ENCODE measurements at regions not wholly inside any gene's neighbourhood (a gene's known extent, or its start where the extent isn't known, plus 50 kb on each side); places are given as distances from the start of the nearest gene placed in this dataset.

DNA sequence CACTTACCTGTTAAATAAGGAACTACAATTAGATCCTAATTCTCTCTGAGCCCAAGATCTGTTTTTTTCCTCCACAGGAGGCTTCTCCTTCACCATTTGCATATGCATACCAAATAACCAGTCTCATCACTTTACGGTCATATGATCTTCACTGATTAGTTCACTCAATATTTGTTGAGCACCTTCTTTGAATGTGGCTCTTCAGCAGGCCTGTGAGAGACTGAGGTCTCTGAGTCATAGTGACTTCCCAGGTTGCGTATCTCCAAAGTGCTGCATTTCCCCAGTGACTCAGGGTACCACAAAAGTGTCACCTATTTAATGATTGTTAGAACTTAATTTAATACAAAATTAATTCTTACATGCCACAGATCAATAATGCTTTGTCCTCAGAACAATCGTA, 108.8 kb upstream of the TRIB2 start:
- Histone ChIP-seq H3K27me3 (ENCODE audit: control insufficient read depth in 2 of 2, insufficient read depth in 2 of 2, low read length in 2 of 2) (no peaks in the 10 kb centered on the region), H3K4me1 (ENCODE audit: control insufficient read depth, extremely low read depth, insufficient read depth, low read length) (no peaks in the 10 kb centered on the region), H3K4me3 (replicated peaks in 1 of 3; ENCODE audit: insufficient read depth in 1 of 3, low read depth in 1 of 3, low read length in 3 of 3) (no peak overlapping the region), H3K9me1 (replicated peaks; ENCODE audit: control insufficient read depth, extremely low read depth, insufficient read depth, low read length) (no peaks in the 10 kb centered on the region), H4K20me1 (replicated peaks; ENCODE audit: control insufficient read depth, extremely low read depth, insufficient read depth, low read length) (no peaks in the 10 kb centered on the region), H3K79me2 (ENCODE audit: control insufficient read depth, insufficient read depth, low read length) (no peaks in the 10 kb centered on the region), H2AFZ (ENCODE audit: low read depth, low read length) (no peak overlapping the region), H3K9me3 (replicated peaks; ENCODE audit: control insufficient read depth, insufficient read depth, low read length) (no peaks in the 10 kb centered on the region), H3K9ac (replicated peaks; ENCODE audit: extremely low read depth, insufficient read depth, low read length) (no peak overlapping the region), H3K4me2 (ENCODE audit: insufficient read depth, low read length) (no peak overlapping the region), H3K27ac (ENCODE audit: insufficient read depth, low read depth, low read length) (no peak overlapping the region), H3K36me3 (ENCODE audit: control insufficient read depth in 2 of 2, extremely low read depth in 1 of 2, insufficient read depth in 2 of 2, low read length in 2 of 2) (no peaks in the 10 kb centered on the region)
- POLR2A ChIA-PET, result no interaction called here
- DNase-seq (ENCODE audit: low read depth, low spot score), result no peak
- intact Hi-C loops (cut with micrococcal nuclease), result loop anchor here (2.0 kb wide), 1 partner anchor 21 kb away; no protein-coding TSS in a partner anchor
- dilution Hi-C loops (cut with MboI; ENCODE audit: extremely low pct_ligation_motif_present, low sequenced_read_pairs), result no loop called here
- TF ChIP-seq FOS (IDR thresholded peaks at IDR 0.05; ENCODE audit: borderline replicate concordance, insufficient read depth, low read length), result no peak
- no peak for TF ChIP-seq EZH2 (IDR thresholded peaks at IDR 0.05; ENCODE audit: borderline replicate concordance, low read depth, low read length, severe bottlenecking)
- TF ChIP-seq, protein P1, sequence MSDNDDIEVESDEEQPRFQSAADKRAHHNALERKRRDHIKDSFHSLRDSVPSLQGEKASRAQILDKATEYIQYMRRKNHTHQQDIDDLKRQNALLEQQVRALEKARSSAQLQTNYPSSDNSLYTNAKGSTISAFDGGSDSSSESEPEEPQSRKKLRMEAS (IDR thresholded peaks at IDR 0.05; ENCODE audit: insufficient read depth, insufficient read length), result no peak
- TF ChIP-seq MYC (IDR thresholded peaks at IDR 0.05; ENCODE audit: low read depth, low read length), result no peak
- TF ChIP-seq, protein P2, sequence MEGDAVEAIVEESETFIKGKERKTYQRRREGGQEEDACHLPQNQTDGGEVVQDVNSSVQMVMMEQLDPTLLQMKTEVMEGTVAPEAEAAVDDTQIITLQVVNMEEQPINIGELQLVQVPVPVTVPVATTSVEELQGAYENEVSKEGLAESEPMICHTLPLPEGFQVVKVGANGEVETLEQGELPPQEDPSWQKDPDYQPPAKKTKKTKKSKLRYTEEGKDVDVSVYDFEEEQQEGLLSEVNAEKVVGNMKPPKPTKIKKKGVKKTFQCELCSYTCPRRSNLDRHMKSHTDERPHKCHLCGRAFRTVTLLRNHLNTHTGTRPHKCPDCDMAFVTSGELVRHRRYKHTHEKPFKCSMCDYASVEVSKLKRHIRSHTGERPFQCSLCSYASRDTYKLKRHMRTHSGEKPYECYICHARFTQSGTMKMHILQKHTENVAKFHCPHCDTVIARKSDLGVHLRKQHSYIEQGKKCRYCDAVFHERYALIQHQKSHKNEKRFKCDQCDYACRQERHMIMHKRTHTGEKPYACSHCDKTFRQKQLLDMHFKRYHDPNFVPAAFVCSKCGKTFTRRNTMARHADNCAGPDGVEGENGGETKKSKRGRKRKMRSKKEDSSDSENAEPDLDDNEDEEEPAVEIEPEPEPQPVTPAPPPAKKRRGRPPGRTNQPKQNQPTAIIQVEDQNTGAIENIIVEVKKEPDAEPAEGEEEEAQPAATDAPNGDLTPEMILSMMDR (IDR thresholded peaks at IDR 0.05; ENCODE audit: extremely low read depth in 1 of 2, insufficient read depth in 1 of 2, low read depth in 1 of 2, low read length in 2 of 2), result no peak
- CTCF ChIA-PET, result no interaction called here
- FAIRE-seq, result no peak
- BruUV-seq (replicated peaks), result no TSS peak

DNA sequence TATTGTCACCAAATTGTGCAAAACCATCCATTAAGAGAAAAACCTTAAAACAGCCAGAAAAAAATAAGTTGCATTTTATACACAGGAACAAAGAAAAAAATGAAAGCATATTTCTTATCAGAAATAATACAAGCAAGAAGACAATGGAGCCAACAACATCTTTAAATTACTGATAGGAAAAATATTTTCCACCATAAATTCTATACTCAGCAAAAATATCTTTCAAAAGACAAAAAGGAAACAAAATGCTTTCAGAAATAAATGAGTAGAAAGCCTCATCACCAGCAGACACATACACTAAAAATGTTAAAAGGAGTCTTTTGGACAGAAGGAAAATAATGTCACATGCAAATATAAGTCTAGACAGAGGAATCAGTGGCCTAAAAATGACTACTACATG, 106.4 kb upstream of the TRIB2 start:
- ChIA-PET CTCF (no interaction called here), POLR2A (no interaction called here)
- H3K79me2 ChIP-seq (ENCODE audit: control insufficient read depth, insufficient read depth, low read length), result no peaks in the 10 kb centered on the region
- FAIRE-seq, result no peak
- no peak overlapping the region for H3K27ac ChIP-seq (ENCODE audit: insufficient read depth, low read depth, low read length)
- BruUV-seq (replicated peaks), result no TSS peak
- no peak for DNase-seq (ENCODE audit: low read depth, low spot score)
- no peak overlapping the region for H3K4me3 ChIP-seq (replicated peaks in 1 of 3; ENCODE audit: insufficient read depth in 1 of 3, low read depth in 1 of 3, low read length in 3 of 3)
- H4K20me1 ChIP-seq (replicated peaks; ENCODE audit: control insufficient read depth, extremely low read depth, insufficient read depth, low read length), result no peaks in the 10 kb centered on the region
- H3K4me1 ChIP-seq (ENCODE audit: control insufficient read depth, extremely low read depth, insufficient read depth, low read length), result no peaks in the 10 kb centered on the region
- TF ChIP-seq FOS (IDR thresholded peaks at IDR 0.05; ENCODE audit: borderline replicate concordance, insufficient read depth, low read length) (no peak), MYC (IDR thresholded peaks at IDR 0.05; ENCODE audit: low read depth, low read length) (no peak), JUN (IDR thresholded peaks at IDR 0.05; ENCODE audit: borderline replicate concordance, insufficient read depth, insufficient read length, low read depth) (no peak), GATA2 (IDR thresholded peaks at IDR 0.05; ENCODE audit: insufficient read depth, insufficient read length, low read depth, low read length) (no peak), EZH2 (IDR thresholded peaks at IDR 0.05; ENCODE audit: borderline replicate concordance, low read depth, low read length, severe bottlenecking) (no peak), POLR2A (IDR thresholded peaks at IDR 0.05; ENCODE audit: low read depth, low read length) (no peak), POLR2AphosphoS5 (IDR thresholded peaks at IDR 0.05; ENCODE audit: insufficient read depth, low read depth, low read length) (no peak)
- TF ChIP-seq, protein P2 (IDR thresholded peaks at IDR 0.05; ENCODE audit: extremely low read depth in 1 of 2, insufficient read depth in 1 of 2, low read depth in 1 of 2, low read length in 2 of 2), result no peak
- TF ChIP-seq, protein P1 (IDR thresholded peaks at IDR 0.05; ENCODE audit: insufficient read depth, insufficient read length), result no peak
- H3K36me3 ChIP-seq (ENCODE audit: control insufficient read depth in 2 of 2, extremely low read depth in 1 of 2, insufficient read depth in 2 of 2, low read length in 2 of 2), result no peaks in the 10 kb centered on the region
- dilution Hi-C loops (cut with MboI; ENCODE audit: extremely low pct_ligation_motif_present, low sequenced_read_pairs), result no loop called here
- intact Hi-C loops (cut with micrococcal nuclease), result loop anchor here (5.0 kb wide), 3 partner anchors 73 to 322 kb away; partner anchors contain the start of gene TRIB2
- no peaks in the 10 kb centered on the region for H3K27me3 ChIP-seq (ENCODE audit: control insufficient read depth in 2 of 2, insufficient read depth in 2 of 2, low read length in 2 of 2)
- H3K9ac ChIP-seq (replicated peaks; ENCODE audit: extremely low read depth, insufficient read depth, low read length), result no peak overlapping the region
- H2AFZ ChIP-seq (ENCODE audit: low read depth, low read length), result no peak overlapping the region
- H3K4me2 ChIP-seq (ENCODE audit: insufficient read depth, low read length), result no peak overlapping the region
- no peaks in the 10 kb centered on the region for H3K9me3 ChIP-seq (replicated peaks; ENCODE audit: control insufficient read depth, insufficient read depth, low read length)
- no peaks in the 10 kb centered on the region for H3K9me1 ChIP-seq (replicated peaks; ENCODE audit: control insufficient read depth, extremely low read depth, insufficient read depth, low read length)

All from endothelial cell of umbilical vein (primary cell).